ENCODE measurements at regions not wholly inside any gene's neighbourhood (a gene's known extent, or its start where the extent isn't known, plus 50 kb on each side); places are given as distances from the start of the nearest gene placed in this dataset.

- Histone ChIP-seq H3K27me3 (no peaks in the 10 kb centered on the region), H3K4me3 (no peak overlapping the region), H3K9me3 (no peaks in the 10 kb centered on the region), H3K36me3 (no peaks in the 10 kb centered on the region), H3K4me1 (peaks cover 0 to 3% of the 10 kb centered on the region in 2 donors), H3K27ac (no peak overlapping the region)
- intact Hi-C loops (cut with DNase I) = no loop called here
- DNase-seq (ENCODE audit: low spot score in 2 of 2) = no peak
- TF ChIP-seq, protein P1, sequence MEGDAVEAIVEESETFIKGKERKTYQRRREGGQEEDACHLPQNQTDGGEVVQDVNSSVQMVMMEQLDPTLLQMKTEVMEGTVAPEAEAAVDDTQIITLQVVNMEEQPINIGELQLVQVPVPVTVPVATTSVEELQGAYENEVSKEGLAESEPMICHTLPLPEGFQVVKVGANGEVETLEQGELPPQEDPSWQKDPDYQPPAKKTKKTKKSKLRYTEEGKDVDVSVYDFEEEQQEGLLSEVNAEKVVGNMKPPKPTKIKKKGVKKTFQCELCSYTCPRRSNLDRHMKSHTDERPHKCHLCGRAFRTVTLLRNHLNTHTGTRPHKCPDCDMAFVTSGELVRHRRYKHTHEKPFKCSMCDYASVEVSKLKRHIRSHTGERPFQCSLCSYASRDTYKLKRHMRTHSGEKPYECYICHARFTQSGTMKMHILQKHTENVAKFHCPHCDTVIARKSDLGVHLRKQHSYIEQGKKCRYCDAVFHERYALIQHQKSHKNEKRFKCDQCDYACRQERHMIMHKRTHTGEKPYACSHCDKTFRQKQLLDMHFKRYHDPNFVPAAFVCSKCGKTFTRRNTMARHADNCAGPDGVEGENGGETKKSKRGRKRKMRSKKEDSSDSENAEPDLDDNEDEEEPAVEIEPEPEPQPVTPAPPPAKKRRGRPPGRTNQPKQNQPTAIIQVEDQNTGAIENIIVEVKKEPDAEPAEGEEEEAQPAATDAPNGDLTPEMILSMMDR (IDR thresholded peaks at IDR 0.05) = no peak
Observed at GRCh38 chr6:19682859-19683258, 154.3 kb upstream of the ID4 start.

GRCh38 chr6:19690325-19691075 lies 146.7 kb upstream of the ID4 start:
- Histone ChIP-seq H3K27me3 (no peaks in the 10 kb centered on the region), H3K36me3 (no peaks in the 10 kb centered on the region), H3K4me3 (no peak overlapping the region), H3K27ac (peak overlapping the region in 1 of 2 donors; percentile 69), H3K4me1 (peaks cover 0 to 16% of the 10 kb centered on the region in 2 donors), H3K9me3 (no peaks in the 10 kb centered on the region)
- DNase-seq (ENCODE audit: low spot score in 2 of 2) = no peak
- intact Hi-C loops (cut with DNase I) = no loop called here
- TF ChIP-seq, protein P1 (IDR thresholded peaks at IDR 0.05) = no peak

GRCh38 chr6:19691465-19692167 lies 145.6 kb upstream of the ID4 start:
- Histone ChIP-seq H3K36me3 (no peaks in the 10 kb centered on the region), H3K4me3 (peak overlapping the region; percentile 59 to 75), H3K9me3 (no peaks in the 10 kb centered on the region), H3K27me3 (no peaks in the 10 kb centered on the region), H3K4me1 (peaks cover 0 to 16% of the 10 kb centered on the region in 2 donors), H3K27ac (peak overlapping the region; percentile 69 to 76)
- no peak for DNase-seq (ENCODE audit: low spot score in 2 of 2)
- intact Hi-C loops (cut with DNase I) = no loop called here
- TF ChIP-seq, protein P1 (IDR thresholded peaks at IDR 0.05) = no peak

GRCh38 chr6:19692506-19693298 lies 144.5 kb upstream of the ID4 start:
- DNase-seq (ENCODE audit: low spot score in 2 of 2) = no peak
- intact Hi-C loops (cut with DNase I) = no loop called here
- H3K27ac ChIP-seq = no peak overlapping the region
- TF ChIP-seq, protein P1 (IDR thresholded peaks at IDR 0.05) = no peak
- no peaks in the 10 kb centered on the region for H3K36me3 ChIP-seq
- peak overlapping the region in 1 of 2 donors; percentile 75 for H3K4me3 ChIP-seq
- no peaks in the 10 kb centered on the region for H3K27me3 ChIP-seq
- H3K9me3 ChIP-seq = no peaks in the 10 kb centered on the region
- H3K4me1 ChIP-seq = peaks cover 0 to 16% of the 10 kb centered on the region in 2 donors

DNA sequence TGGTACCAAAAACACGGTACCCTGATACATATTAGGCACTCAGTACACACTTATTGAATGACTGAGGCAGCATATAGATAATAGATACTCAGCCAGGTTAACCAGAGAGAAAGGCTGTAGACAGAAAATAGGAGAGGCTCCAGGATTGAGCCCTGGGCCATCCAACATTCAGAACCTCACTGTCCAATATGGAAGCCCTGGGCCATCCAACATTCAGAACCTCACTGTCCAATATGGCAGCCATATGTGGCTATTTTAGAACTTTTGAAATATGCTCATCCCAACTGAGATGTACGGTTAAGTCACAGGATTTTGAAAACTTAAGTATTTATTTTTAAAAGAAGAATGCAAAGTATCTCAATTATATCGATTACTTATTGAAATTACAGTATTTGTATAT lies 142.5 kb upstream of the ID4 start:
- H3K4me1 ChIP-seq = peaks cover 0 to 16% of the 10 kb centered on the region in 2 donors

More for the DNA sequence above, 142.5 kb upstream of the ID4 start:
- no peak for DNase-seq (ENCODE audit: low spot score in 2 of 2)
- Histone ChIP-seq H3K27ac (no peak overlapping the region), H3K9me3 (no peaks in the 10 kb centered on the region), H3K36me3 (no peaks in the 10 kb centered on the region), H3K4me3 (no peak overlapping the region), H3K27me3 (no peaks in the 10 kb centered on the region)
- intact Hi-C loops (cut with DNase I) = no loop called here
- TF ChIP-seq, protein P1 (IDR thresholded peaks at IDR 0.05) = no peak

Measured in ascending aorta (tissue), 2 donors.